Stomach (tissue), 4 donors: ENCODE measurements at regions not wholly inside any gene's neighbourhood (a gene's known extent, or its start where the extent isn't known, plus 50 kb on each side); places are given as distances from the start of the nearest gene placed in this dataset.

Source experiments
- EP300 ChIP-seq: sonication (generic); formaldehyde crosslinking; IDR thresholded peaks from one replicate; pipeline ENCODE4 v1.6.1; 2017; ENCODE audit warnings: antibody characterized with exemption
- POLR2A ChIP-seq, 4 donors: fragments of 450-650 bp; IDR thresholded peaks; one replicate each; pipeline ENCODE4 v1.6.1; 2016; ENCODE audit warnings: antibody characterized with exemption in 4 of 4, control low read depth in 2 of 4, mild to moderate bottlenecking in 1 of 4, moderate library complexity in 1 of 4
- POLR2AphosphoS5 ChIP-seq, 3 donors: sonication (generic); formaldehyde crosslinking; IDR thresholded peaks; one replicate each; pipeline ENCODE4 v1.6.1; 2016; ENCODE audit warnings: antibody characterized with exemption in 3 of 3
- TF ChIP-seq, protein P1 (sequence below), 7 experiments: fragments of 450-650 bp in 4 of 7; fragments of 200-600 bp in 3 of 7; sonication (generic) in 3 of 7; IDR thresholded peaks; one replicate each; pipeline ENCODE4 v1.5.1; 2016 to 2019; ENCODE audit warnings: antibody characterized with exemption in 7 of 7, control low read depth in 2 of 7, mild to moderate bottlenecking in 1 of 7

- TF ChIP-seq, protein P1, sequence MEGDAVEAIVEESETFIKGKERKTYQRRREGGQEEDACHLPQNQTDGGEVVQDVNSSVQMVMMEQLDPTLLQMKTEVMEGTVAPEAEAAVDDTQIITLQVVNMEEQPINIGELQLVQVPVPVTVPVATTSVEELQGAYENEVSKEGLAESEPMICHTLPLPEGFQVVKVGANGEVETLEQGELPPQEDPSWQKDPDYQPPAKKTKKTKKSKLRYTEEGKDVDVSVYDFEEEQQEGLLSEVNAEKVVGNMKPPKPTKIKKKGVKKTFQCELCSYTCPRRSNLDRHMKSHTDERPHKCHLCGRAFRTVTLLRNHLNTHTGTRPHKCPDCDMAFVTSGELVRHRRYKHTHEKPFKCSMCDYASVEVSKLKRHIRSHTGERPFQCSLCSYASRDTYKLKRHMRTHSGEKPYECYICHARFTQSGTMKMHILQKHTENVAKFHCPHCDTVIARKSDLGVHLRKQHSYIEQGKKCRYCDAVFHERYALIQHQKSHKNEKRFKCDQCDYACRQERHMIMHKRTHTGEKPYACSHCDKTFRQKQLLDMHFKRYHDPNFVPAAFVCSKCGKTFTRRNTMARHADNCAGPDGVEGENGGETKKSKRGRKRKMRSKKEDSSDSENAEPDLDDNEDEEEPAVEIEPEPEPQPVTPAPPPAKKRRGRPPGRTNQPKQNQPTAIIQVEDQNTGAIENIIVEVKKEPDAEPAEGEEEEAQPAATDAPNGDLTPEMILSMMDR (IDR thresholded peaks at IDR 0.05) = no peak
- TF ChIP-seq EP300 (no peak), POLR2AphosphoS5 (IDR thresholded peaks at IDR 0.05) (no peak), POLR2A (IDR thresholded peaks at IDR 0.05) (no peak)
These were observed 234.8 kb upstream of the ARPP21 start for GRCh38 chr3:35404571-35404970.
